H54 (cell line): ENCODE measurements at regions not wholly inside any gene's neighbourhood (a gene's known extent, or its start where the extent isn't known, plus 50 kb on each side); places are given as distances from the start of the nearest gene placed in this dataset.

ENCODE experiments used
- DNase-seq: peaks from one replicate; pipeline ENCODE4 v3.0.0; 2011; ENCODE audit warnings: low spot score, mixed read lengths; ENCODE audit not compliant: insufficient read length
- FAIRE-seq: peaks from 3 replicates; lab custom pipeline; 2011; peaks lifted over from hg19 to GRCh38; lab: Jason Lieb, UNC
- POLR2A ChIP-seq: IDR thresholded peaks from 2 replicates; pipeline ENCODE4 v1.6.1; 2011; ENCODE audit warnings: low read depth, mild to moderate bottlenecking, low read length

GRCh38 chr3:115324056-115324455 lies 177.0 kb upstream of the ZBTB20 start:
- DNase-seq: no peak
- no peak for TF ChIP-seq POLR2A
- no peak for FAIRE-seq

- TF ChIP-seq POLR2A: no peak
- DNase-seq (peak; percentile 7), FAIRE-seq (peak; percentile 41)
Measured at GRCh38 chr3:115325539-115325938, 178.5 kb upstream of the ZBTB20 start.

- DNase-seq: no peak
- FAIRE-seq: peak; percentile 81
- TF ChIP-seq POLR2A: no peak
Measured at GRCh38 chr3:115330430-115330829, 183.3 kb upstream of the ZBTB20 start.

GRCh38 chr3:115332998-115333397 lies 185.9 kb upstream of the ZBTB20 start:
- FAIRE-seq: no peak
- no peak for DNase-seq
- TF ChIP-seq POLR2A: no peak

- FAIRE-seq: no peak
- no peak for TF ChIP-seq POLR2A
Measured at GRCh38 chr3:115336836-115337235, 189.7 kb upstream of the ZBTB20 start.

GRCh38 chr3:115340586-115340985 lies 193.5 kb upstream of the ZBTB20 start:
- TF ChIP-seq POLR2A: no peak
- FAIRE-seq (no peak), DNase-seq (no peak)

More at GRCh38 chr3:115336836-115337235, 189.7 kb upstream of the ZBTB20 start:
- no peak for DNase-seq

- DNase-seq (no peak), FAIRE-seq (peak; percentile 92)
- no peak for TF ChIP-seq POLR2A
Measured at GRCh38 chr3:115341208-115341607, 194.1 kb upstream of the ZBTB20 start.

- FAIRE-seq (no peak), DNase-seq (no peak)
- no peak for TF ChIP-seq POLR2A
Measured at GRCh38 chr3:115347737-115348136, 200.6 kb upstream of the ZBTB20 start.

GRCh38 chr3:115348412-115348811 lies 201.3 kb upstream of the ZBTB20 start:
- DNase-seq (no peak), FAIRE-seq (no peak)
- no peak for TF ChIP-seq POLR2A

GRCh38 chr3:115348951-115349745 lies 202.1 kb upstream of the ZBTB20 start:
- FAIRE-seq (no peak), DNase-seq (no peak)
- TF ChIP-seq POLR2A: no peak

- TF ChIP-seq POLR2A: no peak
- DNase-seq: no peak
- FAIRE-seq: no peak
Measured at GRCh38 chr3:115350606-115351005, 203.5 kb upstream of the ZBTB20 start.

GRCh38 chr3:115351193-115351592 lies 204.1 kb upstream of the ZBTB20 start:
- TF ChIP-seq POLR2A: no peak
- FAIRE-seq: no peak
- no peak for DNase-seq

- TF ChIP-seq POLR2A: no peak
- no peak for FAIRE-seq
- DNase-seq: no peak
Measured at GRCh38 chr3:115354010-115354409, 206.9 kb upstream of the ZBTB20 start.

GRCh38 chr3:115357456-115357855 lies 210.4 kb upstream of the ZBTB20 start:
- DNase-seq (no peak), FAIRE-seq (no peak)
- no peak for TF ChIP-seq POLR2A

GRCh38 chr3:115359536-115359935 lies 212.4 kb upstream of the ZBTB20 start:
- peak; percentile 83 for FAIRE-seq
- no peak for TF ChIP-seq POLR2A
- DNase-seq: no peak
